ENCODE measurements at regions not wholly inside any gene's neighbourhood (a gene's known extent, or its start where the extent isn't known, plus 50 kb on each side); places are given as distances from the start of the nearest gene placed in this dataset.

DNA sequence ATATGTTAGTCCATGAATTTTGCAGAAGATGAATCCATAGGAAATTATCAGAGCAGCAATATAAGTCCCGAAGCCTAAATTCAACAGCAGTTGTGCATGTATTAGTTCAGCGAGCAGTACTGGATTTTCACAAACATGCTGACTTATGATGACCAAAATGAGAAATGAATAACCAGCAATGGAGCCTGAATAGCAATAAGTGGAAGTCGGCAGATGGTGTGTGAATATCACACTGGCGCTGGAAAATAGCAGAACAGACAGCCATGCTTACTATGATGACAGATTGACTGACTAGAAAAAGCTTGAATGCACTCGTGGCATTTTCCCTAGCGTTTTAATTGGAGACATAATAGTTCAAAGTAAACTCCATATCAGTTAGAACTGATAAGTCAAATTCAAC lies 1114.5 kb downstream of the DSC3 start:
- Histone ChIP-seq H3K9me3 (no peaks in the 10 kb centered on the region), H3K27ac (no peak overlapping the region), H3K36me3 (no peaks in the 10 kb centered on the region), H3K27me3 (no peaks in the 10 kb centered on the region), H3K4me1 (no peaks in the 10 kb centered on the region), H3K4me3 (no peak overlapping the region)
- TF ChIP-seq, protein P1, sequence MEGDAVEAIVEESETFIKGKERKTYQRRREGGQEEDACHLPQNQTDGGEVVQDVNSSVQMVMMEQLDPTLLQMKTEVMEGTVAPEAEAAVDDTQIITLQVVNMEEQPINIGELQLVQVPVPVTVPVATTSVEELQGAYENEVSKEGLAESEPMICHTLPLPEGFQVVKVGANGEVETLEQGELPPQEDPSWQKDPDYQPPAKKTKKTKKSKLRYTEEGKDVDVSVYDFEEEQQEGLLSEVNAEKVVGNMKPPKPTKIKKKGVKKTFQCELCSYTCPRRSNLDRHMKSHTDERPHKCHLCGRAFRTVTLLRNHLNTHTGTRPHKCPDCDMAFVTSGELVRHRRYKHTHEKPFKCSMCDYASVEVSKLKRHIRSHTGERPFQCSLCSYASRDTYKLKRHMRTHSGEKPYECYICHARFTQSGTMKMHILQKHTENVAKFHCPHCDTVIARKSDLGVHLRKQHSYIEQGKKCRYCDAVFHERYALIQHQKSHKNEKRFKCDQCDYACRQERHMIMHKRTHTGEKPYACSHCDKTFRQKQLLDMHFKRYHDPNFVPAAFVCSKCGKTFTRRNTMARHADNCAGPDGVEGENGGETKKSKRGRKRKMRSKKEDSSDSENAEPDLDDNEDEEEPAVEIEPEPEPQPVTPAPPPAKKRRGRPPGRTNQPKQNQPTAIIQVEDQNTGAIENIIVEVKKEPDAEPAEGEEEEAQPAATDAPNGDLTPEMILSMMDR (IDR thresholded peaks at IDR 0.05), result no peak
- intact Hi-C loops (cut with DNase I; ENCODE audit: low total_unique reads), result no loop called here
- DNase-seq, result no peak

DNA sequence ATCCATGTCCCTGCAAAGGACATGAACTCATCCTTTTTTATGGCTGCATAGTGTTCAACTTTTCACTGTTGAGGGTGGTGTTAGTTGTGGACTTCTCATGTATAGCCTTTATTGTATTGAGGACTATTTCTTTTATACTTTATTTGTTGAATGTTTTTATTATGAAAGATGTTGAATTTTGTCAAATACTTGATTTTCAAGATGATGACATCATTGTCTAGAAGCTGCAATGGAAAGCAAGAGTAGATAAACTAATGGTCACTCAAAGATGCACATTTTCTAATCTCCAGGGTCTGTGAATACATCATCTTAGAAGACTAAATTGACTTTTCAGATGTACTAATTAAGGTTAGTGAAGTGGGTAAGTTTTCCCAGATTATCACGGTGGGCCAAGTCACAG lies 1117.0 kb downstream of the DSC3 start:
- H3K27me3 ChIP-seq, result no peaks in the 10 kb centered on the region
- H3K36me3 ChIP-seq, result no peaks in the 10 kb centered on the region
- no peak overlapping the region for H3K4me3 ChIP-seq
- H3K4me1 ChIP-seq, result no peaks in the 10 kb centered on the region
- H3K9me3 ChIP-seq, result no peaks in the 10 kb centered on the region
- no peak for DNase-seq
- no peak overlapping the region for H3K27ac ChIP-seq
- intact Hi-C loops (cut with DNase I; ENCODE audit: low total_unique reads), result no loop called here
- TF ChIP-seq, protein P1 (IDR thresholded peaks at IDR 0.05), result no peak

DNA sequence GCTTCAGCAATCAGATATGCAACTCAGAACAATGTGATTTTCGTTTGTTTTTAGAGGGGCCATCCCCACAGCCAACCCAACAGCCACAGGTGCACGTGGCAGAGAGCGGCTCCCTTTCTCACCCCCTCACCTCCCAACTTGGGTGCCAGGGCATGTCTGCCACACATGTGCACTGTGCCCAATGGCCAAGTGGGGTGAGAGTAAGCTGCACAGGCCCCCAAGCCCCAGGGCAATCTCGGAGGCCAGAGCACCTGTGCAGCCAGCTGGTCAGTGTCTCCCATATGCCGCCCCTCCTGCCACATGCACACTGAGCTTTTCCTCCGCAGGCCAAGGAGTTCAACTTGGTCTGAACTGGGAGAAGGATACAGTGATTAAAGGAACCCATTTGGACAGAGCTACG lies 1130.2 kb downstream of the DSC3 start:
- no peak overlapping the region for H3K27ac ChIP-seq
- H3K27me3 ChIP-seq, result no peaks in the 10 kb centered on the region
- no peaks in the 10 kb centered on the region for H3K36me3 ChIP-seq
- H3K9me3 ChIP-seq, result no peaks in the 10 kb centered on the region
- intact Hi-C loops (cut with DNase I; ENCODE audit: low total_unique reads), result no loop called here
- no peak overlapping the region for H3K4me3 ChIP-seq
- no peak for DNase-seq
- TF ChIP-seq, protein P1 (IDR thresholded peaks at IDR 0.05), result no peak
- H3K4me1 ChIP-seq, result no peaks in the 10 kb centered on the region

DNA sequence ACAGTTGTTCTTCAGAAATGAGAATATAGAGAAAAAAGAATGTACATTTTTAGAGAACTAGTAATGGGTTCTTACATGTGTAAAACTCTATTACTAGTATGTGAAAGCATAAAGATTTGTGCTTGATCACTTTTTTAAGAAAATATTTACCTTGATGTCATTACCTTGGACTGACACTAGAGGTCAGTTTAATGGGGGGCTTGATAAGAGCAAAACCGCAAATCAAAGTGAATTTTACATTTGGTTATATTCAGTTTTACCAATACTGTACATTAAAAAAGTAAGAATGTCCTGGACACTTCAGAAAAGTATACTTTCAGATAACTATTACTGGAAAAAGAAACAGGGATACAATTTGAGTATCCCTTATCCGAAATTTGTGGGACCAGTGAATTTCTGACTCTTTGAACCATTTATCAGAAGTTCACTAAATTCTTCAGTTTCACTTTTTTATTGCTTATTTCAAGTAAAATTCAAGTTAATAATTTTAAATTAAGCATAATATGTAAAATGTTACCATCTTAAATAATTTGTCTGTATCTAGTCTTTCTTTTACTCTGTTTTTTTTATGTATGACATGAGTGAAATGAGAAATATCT lies 1149.5 kb downstream of the DSC3 start:
- no peak for DNase-seq
- no peak overlapping the region for H3K4me3 ChIP-seq
- H3K9me3 ChIP-seq, result no peaks in the 10 kb centered on the region
- TF ChIP-seq, protein P1 (IDR thresholded peaks at IDR 0.05), result no peak
- no peak overlapping the region for H3K27ac ChIP-seq
- H3K27me3 ChIP-seq, result no peaks in the 10 kb centered on the region
- intact Hi-C loops (cut with DNase I; ENCODE audit: low total_unique reads), result no loop called here
- no peaks in the 10 kb centered on the region for H3K36me3 ChIP-seq
- no peaks in the 10 kb centered on the region for H3K4me1 ChIP-seq

DNA sequence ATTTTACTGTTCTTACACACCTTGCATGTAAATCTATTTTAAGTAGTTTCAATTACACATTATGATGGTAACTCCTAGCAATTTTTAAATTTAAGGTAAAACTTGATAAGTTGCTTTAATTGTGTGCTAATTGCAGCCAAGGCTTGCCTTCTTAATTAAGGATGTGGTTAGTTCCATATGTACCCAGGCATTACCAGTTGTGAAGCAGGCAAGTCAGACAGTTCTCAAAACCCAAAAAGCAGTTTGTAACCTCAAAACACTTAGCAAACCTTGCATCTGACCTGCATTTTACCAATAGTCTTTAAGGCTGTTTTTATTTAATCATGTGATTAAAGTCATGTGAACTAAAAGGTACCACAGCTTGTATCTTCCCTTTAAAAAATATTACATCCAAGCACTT lies 1159.4 kb downstream of the DSC3 start:
- H3K9me3 ChIP-seq, result no peaks in the 10 kb centered on the region
- TF ChIP-seq, protein P1 (IDR thresholded peaks at IDR 0.05), result no peak
- intact Hi-C loops (cut with DNase I; ENCODE audit: low total_unique reads), result no loop called here
- no peak for DNase-seq
- no peaks in the 10 kb centered on the region for H3K27me3 ChIP-seq
- no peaks in the 10 kb centered on the region for H3K36me3 ChIP-seq
- H3K4me3 ChIP-seq, result no peak overlapping the region
- no peaks in the 10 kb centered on the region for H3K4me1 ChIP-seq
- no peak overlapping the region for H3K27ac ChIP-seq

DNA sequence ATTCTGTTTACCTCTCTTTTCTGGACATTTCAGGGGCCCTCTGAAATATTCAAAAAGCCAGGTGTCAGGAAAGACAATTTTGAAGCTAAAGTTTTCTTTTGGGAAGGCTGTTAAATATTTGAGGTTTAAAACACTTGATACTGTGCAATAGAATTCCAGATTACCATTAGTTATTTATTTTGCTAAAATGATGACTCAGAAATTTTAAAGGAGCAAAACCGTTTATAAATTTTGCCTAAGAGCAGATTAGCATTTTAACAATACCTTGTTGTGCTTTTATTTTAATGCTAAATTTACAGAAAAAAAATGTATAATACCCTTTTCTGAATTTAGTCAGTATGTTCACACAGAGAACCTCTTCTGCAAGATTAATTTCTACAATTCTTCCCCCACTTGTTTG lies 1159.9 kb downstream of the DSC3 start:
- TF ChIP-seq, protein P1 (IDR thresholded peaks at IDR 0.05), result no peak
- intact Hi-C loops (cut with DNase I; ENCODE audit: low total_unique reads), result no loop called here
- H3K9me3 ChIP-seq, result no peaks in the 10 kb centered on the region
- no peaks in the 10 kb centered on the region for H3K27me3 ChIP-seq
- no peak overlapping the region for H3K27ac ChIP-seq
- H3K4me1 ChIP-seq, result no peaks in the 10 kb centered on the region
- no peaks in the 10 kb centered on the region for H3K36me3 ChIP-seq
- DNase-seq, result no peak
- no peak overlapping the region for H3K4me3 ChIP-seq

All from tibial artery (tissue), 4 donors.